Nephron progenitor cell (in vitro differentiated cells): ENCODE measurements at regions not wholly inside any gene's neighbourhood (a gene's known extent, or its start where the extent isn't known, plus 50 kb on each side); places are given as distances from the start of the nearest gene placed in this dataset.

Source experiments
- DNase-seq: peaks from one replicate; pipeline ENCODE4 v3.0.0; 2021
- H3K27ac Mint-ChIP-seq: 2 replicates; pipeline ENCODE4 v1.8.0; 2021; ENCODE audit warnings: mild to moderate bottlenecking, moderate library complexity, mixed read lengths
- H3K27me3 Mint-ChIP-seq: 2 replicates; pipeline ENCODE4 v1.8.0; 2021; ENCODE audit warnings: mild to moderate bottlenecking, low read depth, mixed read lengths; ENCODE audit not compliant: poor library complexity
- H3K36me3 Mint-ChIP-seq: 2 replicates; pipeline ENCODE4 v1.8.0; 2021; ENCODE audit warnings: low read depth, mixed read lengths
- H3K4me1 Mint-ChIP-seq: 2 replicates; pipeline ENCODE4 v1.8.0; 2021; ENCODE audit warnings: mixed read lengths
- H3K4me3 Mint-ChIP-seq: 2 replicates; pipeline ENCODE4 v1.8.0; 2021; ENCODE audit warnings: mild to moderate bottlenecking, moderate library complexity, mixed read lengths
- H3K9me3 Mint-ChIP-seq: 2 replicates; pipeline ENCODE4 v1.8.0; 2021; ENCODE audit warnings: mild to moderate bottlenecking, moderate library complexity, mixed read lengths
- TF ChIP-seq, protein P1 (sequence below): fragments of 200-600 bp; sonication (generic); IDR thresholded peaks from 2 replicates; pipeline ENCODE4 v1.5.0; 2021; ENCODE audit warnings: antibody characterized with exemption

- DNase-seq: no peak
- H3K9me3 Mint-ChIP-seq: peaks cover 3% of the 10 kb centered on the region
- H3K4me3 Mint-ChIP-seq: no peak overlapping the region
- TF ChIP-seq, protein P1, sequence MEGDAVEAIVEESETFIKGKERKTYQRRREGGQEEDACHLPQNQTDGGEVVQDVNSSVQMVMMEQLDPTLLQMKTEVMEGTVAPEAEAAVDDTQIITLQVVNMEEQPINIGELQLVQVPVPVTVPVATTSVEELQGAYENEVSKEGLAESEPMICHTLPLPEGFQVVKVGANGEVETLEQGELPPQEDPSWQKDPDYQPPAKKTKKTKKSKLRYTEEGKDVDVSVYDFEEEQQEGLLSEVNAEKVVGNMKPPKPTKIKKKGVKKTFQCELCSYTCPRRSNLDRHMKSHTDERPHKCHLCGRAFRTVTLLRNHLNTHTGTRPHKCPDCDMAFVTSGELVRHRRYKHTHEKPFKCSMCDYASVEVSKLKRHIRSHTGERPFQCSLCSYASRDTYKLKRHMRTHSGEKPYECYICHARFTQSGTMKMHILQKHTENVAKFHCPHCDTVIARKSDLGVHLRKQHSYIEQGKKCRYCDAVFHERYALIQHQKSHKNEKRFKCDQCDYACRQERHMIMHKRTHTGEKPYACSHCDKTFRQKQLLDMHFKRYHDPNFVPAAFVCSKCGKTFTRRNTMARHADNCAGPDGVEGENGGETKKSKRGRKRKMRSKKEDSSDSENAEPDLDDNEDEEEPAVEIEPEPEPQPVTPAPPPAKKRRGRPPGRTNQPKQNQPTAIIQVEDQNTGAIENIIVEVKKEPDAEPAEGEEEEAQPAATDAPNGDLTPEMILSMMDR: no peak
- H3K4me1 Mint-ChIP-seq: peaks cover 45% of the 10 kb centered on the region
- no peaks in the 10 kb centered on the region for H3K36me3 Mint-ChIP-seq
- H3K27me3 Mint-ChIP-seq: peaks cover 7% of the 10 kb centered on the region
- peak overlapping the region; percentile 23 for H3K27ac Mint-ChIP-seq
Measured at GRCh38 chr6:14857501-14857900, 388.4 kb upstream of the JARID2 start.

GRCh38 chr6:14858808-14859207 lies 387.1 kb upstream of the JARID2 start:
- Mint-ChIP-seq H3K4me3 (no peak overlapping the region), H3K36me3 (no peaks in the 10 kb centered on the region), H3K4me1 (peaks cover 55% of the 10 kb centered on the region), H3K27ac (no peak overlapping the region), H3K27me3 (peaks cover 11% of the 10 kb centered on the region), H3K9me3 (peaks cover 3% of the 10 kb centered on the region)
- no peak for DNase-seq
- TF ChIP-seq, protein P1: no peak

GRCh38 chr6:14860774-14861173 lies 385.1 kb upstream of the JARID2 start:
- no peak overlapping the region for H3K27ac Mint-ChIP-seq
- TF ChIP-seq, protein P1: no peak
- peaks cover 3% of the 10 kb centered on the region for H3K9me3 Mint-ChIP-seq
- peaks cover 55% of the 10 kb centered on the region for H3K4me1 Mint-ChIP-seq
- no peak for DNase-seq
- H3K27me3 Mint-ChIP-seq: peaks cover 11% of the 10 kb centered on the region
- H3K36me3 Mint-ChIP-seq: no peaks in the 10 kb centered on the region
- H3K4me3 Mint-ChIP-seq: no peak overlapping the region

DNA sequence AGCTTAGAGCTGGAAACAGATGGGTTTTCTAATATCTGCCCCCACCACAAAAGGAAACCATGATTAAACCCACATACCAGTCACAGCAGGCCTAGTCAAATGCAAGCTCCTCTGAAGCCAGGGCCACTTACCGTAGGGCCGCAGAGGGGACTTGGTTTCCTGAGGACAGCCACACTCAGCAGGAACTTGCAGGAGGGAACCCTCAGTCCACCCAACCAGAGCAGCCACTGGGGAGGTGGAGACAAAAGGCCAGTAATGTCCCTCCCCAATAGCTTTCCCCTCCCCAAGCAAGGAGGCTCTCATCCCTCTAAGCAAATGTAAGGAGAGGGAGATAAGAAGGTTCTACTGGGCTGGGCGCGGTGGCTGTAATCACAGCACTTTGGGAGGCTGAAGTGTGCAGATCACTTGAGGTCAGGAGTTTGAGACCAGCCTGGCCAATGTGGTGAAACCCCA lies 384.4 kb upstream of the JARID2 start:
- H3K36me3 Mint-ChIP-seq: no peaks in the 10 kb centered on the region
- TF ChIP-seq, protein P1: no peak
- no peak for DNase-seq
- peaks cover 3% of the 10 kb centered on the region for H3K9me3 Mint-ChIP-seq
- peaks cover 11% of the 10 kb centered on the region for H3K27me3 Mint-ChIP-seq
- no peak overlapping the region for H3K4me3 Mint-ChIP-seq
- H3K27ac Mint-ChIP-seq: no peak overlapping the region
- H3K4me1 Mint-ChIP-seq: peaks cover 50% of the 10 kb centered on the region

DNA sequence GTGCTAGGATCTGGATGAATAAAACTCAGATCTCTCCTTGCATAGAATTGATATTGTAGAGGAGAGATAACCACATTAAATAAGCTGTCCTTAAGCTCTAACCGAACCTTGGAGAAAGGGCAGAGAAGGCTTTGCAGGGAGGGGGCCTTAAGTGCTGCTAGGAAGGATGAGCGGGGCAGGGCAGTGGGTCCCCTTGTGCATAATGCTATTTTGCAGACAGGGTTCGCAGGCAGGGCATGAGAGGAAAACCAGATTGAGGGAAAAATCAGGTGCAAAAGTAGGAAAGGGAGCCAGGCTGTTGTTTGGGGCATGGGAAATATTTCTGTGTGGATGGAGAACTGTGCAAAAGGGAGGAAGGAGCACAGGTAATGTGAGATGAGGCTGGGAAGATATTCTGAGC lies 383.0 kb upstream of the JARID2 start:
- no peaks in the 10 kb centered on the region for H3K36me3 Mint-ChIP-seq
- H3K4me3 Mint-ChIP-seq: peak overlapping the region; percentile 14
- TF ChIP-seq, protein P1: no peak
- H3K4me1 Mint-ChIP-seq: peaks cover 40% of the 10 kb centered on the region
- no peak overlapping the region for H3K27ac Mint-ChIP-seq
- no peak for DNase-seq
- H3K27me3 Mint-ChIP-seq: peaks cover 4% of the 10 kb centered on the region
- H3K9me3 Mint-ChIP-seq: peaks cover 3% of the 10 kb centered on the region
